ENCODE measurements at regions not wholly inside any gene's neighbourhood (a gene's known extent, or its start where the extent isn't known, plus 50 kb on each side); places are given as distances from the start of the nearest gene placed in this dataset.

- Histone ChIP-seq H3K9ac (ENCODE audit: low read length in 3 of 3) (no peak overlapping the region), H3K9me3 (ENCODE audit: control insufficient read depth in 2 of 3, insufficient read depth in 1 of 3, low read length in 3 of 3) (no peaks in the 10 kb centered on the region), H3K27ac (ENCODE audit: low read depth in 2 of 2, low read length in 2 of 2) (no peak overlapping the region), H3K4me3 (ENCODE audit: low read length in 3 of 3) (no peak overlapping the region), H3K36me3 (ENCODE audit: control insufficient read depth in 2 of 3, insufficient read depth in 3 of 3, low read length in 3 of 3) (no peaks in the 10 kb centered on the region), H3K27me3 (ENCODE audit: control insufficient read depth, insufficient read depth, low read length) (no peaks in the 10 kb centered on the region), H3K4me1 (ENCODE audit: control insufficient read depth in 2 of 3, insufficient read depth in 2 of 3, low read depth in 1 of 3, low read length in 3 of 3) (peaks cover 0 to 13% (median 4%) of the 10 kb centered on the region in 3 donors)
- DNase-seq (no peak), FAIRE-seq (no peak)
- intact Hi-C loops (cut with DNase I) = no loop called here
- TF ChIP-seq CTCF (IDR thresholded peaks at IDR 0.05; ENCODE audit: borderline replicate concordance, extremely low read depth, insufficient read depth) = no peak
Observed at GRCh38 chr4:186934244-186934643, 210.6 kb upstream of the FAT1 start.

- intact Hi-C loops (cut with DNase I) = no loop called here
Observed at GRCh38 chr4:186934841-186935443, 211.3 kb upstream of the FAT1 start.

GRCh38 chr4:186935901-186936300 is 212.2 kb upstream of the FAT1 start:
- Histone ChIP-seq H3K27ac (ENCODE audit: low read depth in 2 of 2, low read length in 2 of 2) (peak overlapping the region in 1 of 2 donors; percentile 63), H3K27me3 (ENCODE audit: control insufficient read depth, insufficient read depth, low read length) (no peaks in the 10 kb centered on the region), H3K36me3 (ENCODE audit: control insufficient read depth in 2 of 3, insufficient read depth in 3 of 3, low read length in 3 of 3) (no peaks in the 10 kb centered on the region), H3K9me3 (ENCODE audit: control insufficient read depth in 2 of 3, insufficient read depth in 1 of 3, low read length in 3 of 3) (no peaks in the 10 kb centered on the region), H3K4me1 (ENCODE audit: control insufficient read depth in 2 of 3, insufficient read depth in 2 of 3, low read depth in 1 of 3, low read length in 3 of 3) (peaks cover 0 to 13% (median 4%) of the 10 kb centered on the region in 3 donors), H3K9ac (ENCODE audit: low read length in 3 of 3) (no peak overlapping the region), H3K4me3 (ENCODE audit: low read length in 3 of 3) (no peak overlapping the region)
- no peak for FAIRE-seq
- no peak for TF ChIP-seq CTCF (IDR thresholded peaks at IDR 0.05; ENCODE audit: borderline replicate concordance, extremely low read depth, insufficient read depth)
- DNase-seq = no peak
- intact Hi-C loops (cut with DNase I) = no loop called here

More at GRCh38 chr4:186934841-186935443, 211.3 kb upstream of the FAT1 start:
- no peak overlapping the region for H3K4me3 ChIP-seq (ENCODE audit: low read length in 3 of 3)
- H3K9ac ChIP-seq (ENCODE audit: low read length in 3 of 3) = no peak overlapping the region
- no peaks in the 10 kb centered on the region for H3K36me3 ChIP-seq (ENCODE audit: control insufficient read depth in 2 of 3, insufficient read depth in 3 of 3, low read length in 3 of 3)
- H3K9me3 ChIP-seq (ENCODE audit: control insufficient read depth in 2 of 3, insufficient read depth in 1 of 3, low read length in 3 of 3) = no peaks in the 10 kb centered on the region
- H3K27ac ChIP-seq (ENCODE audit: low read depth in 2 of 2, low read length in 2 of 2) = no peak overlapping the region
- no peaks in the 10 kb centered on the region for H3K27me3 ChIP-seq (ENCODE audit: control insufficient read depth, insufficient read depth, low read length)
- no peak for DNase-seq
- no peak for TF ChIP-seq CTCF (IDR thresholded peaks at IDR 0.05; ENCODE audit: borderline replicate concordance, extremely low read depth, insufficient read depth)
- H3K4me1 ChIP-seq (ENCODE audit: control insufficient read depth in 2 of 3, insufficient read depth in 2 of 3, low read depth in 1 of 3, low read length in 3 of 3) = peaks cover 0 to 13% (median 4%) of the 10 kb centered on the region in 3 donors
- FAIRE-seq = no peak

Measured in kidney (tissue), 13 donors.